ENCODE measurements at regions not wholly inside any gene's neighbourhood (a gene's known extent, or its start where the extent isn't known, plus 50 kb on each side); places are given as distances from the start of the nearest gene placed in this dataset.

- no peak for TF ChIP-seq POLR2AphosphoS5 (IDR thresholded peaks at IDR 0.05)
- no peak for TF ChIP-seq CTCF (IDR thresholded peaks at IDR 0.05)
Observed at GRCh38 chr20:43331906-43332305, 125.8 kb upstream of the SRSF6 start.
